H1 (cell line): ENCODE measurements at regions not wholly inside any gene's neighbourhood (a gene's known extent, or its start where the extent isn't known, plus 50 kb on each side); places are given as distances from the start of the nearest gene placed in this dataset.

Experiments used
- CTCF ChIA-PET: fragments of 300-600 bp; sonication (Branson Sonifier 250); formaldehyde crosslinking; loops from one replicate; lab custom pipeline; 2021; ENCODE audit not compliant: partially characterized antibody; lab: Charles Lee
- POLR2A ChIA-PET: fragments of 300-600 bp; sonication (Branson Sonifier 250); formaldehyde crosslinking; loops from one replicate; lab custom pipeline; 2021; ENCODE audit warnings: inconsistent platforms; ENCODE audit not compliant: partially characterized antibody; lab: Charles Lee
- DNase-seq, 2 experiments: peaks; one replicate each; pipeline versions ENCODE4 v3.0.0 to v3.0.0-alpha.2; 2010 to 2022; ENCODE audit warnings: low spot score in 2 of 2, low read depth in 1 of 2, mixed read lengths in 1 of 2
- FAIRE-seq: peaks from 2 replicates; lab custom pipeline; 2011; peaks lifted over from hg19 to GRCh38; lab: Jason Lieb, UNC
- H2AFZ ChIP-seq: 2 replicates; pipeline ENCODE4 v1.8.1; 2012; ENCODE audit warnings: low read length, inconsistent platforms
- H2AK5ac ChIP-seq: 2 replicates; pipeline ENCODE4 v1.6.1; 2013; ENCODE audit warnings: low read depth, low read length
- H2BK120ac ChIP-seq: replicated peaks from 2 replicates; pipeline ENCODE3; 2013; ENCODE audit warnings: low read depth, low read length, inconsistent platforms
- H2BK12ac ChIP-seq: 2 replicates; pipeline ENCODE4 v1.6.1; 2013; ENCODE audit warnings: low read depth, low read length
- H2BK15ac ChIP-seq: 2 replicates; pipeline ENCODE4 v1.6.1; 2013; ENCODE audit warnings: low read length
- H2BK20ac ChIP-seq: 2 replicates; pipeline ENCODE4 v1.6.1; 2013; ENCODE audit warnings: low read length
- H2BK5ac ChIP-seq: 2 replicates; pipeline ENCODE4 v1.6.1; 2013; ENCODE audit warnings: low read depth, low read length
- H3K14ac ChIP-seq: 2 replicates; pipeline ENCODE4 v1.6.1; 2013; ENCODE audit warnings: inconsistent platforms; ENCODE audit not compliant: insufficient read length
- H3K18ac ChIP-seq: 2 replicates; pipeline ENCODE4 v1.6.1; 2013; ENCODE audit warnings: low read length; ENCODE audit errors: extremely low read depth
- H3K23ac ChIP-seq: 2 replicates; pipeline ENCODE4 v1.6.1; 2013; ENCODE audit warnings: inconsistent platforms; ENCODE audit not compliant: insufficient read length
- H3K23me2 ChIP-seq: 2 replicates; pipeline ENCODE4 v1.6.1; 2013; ENCODE audit warnings: low read depth, low read length
- H3K27ac ChIP-seq: 2 replicates; pipeline ENCODE4 v1.6.1; 2011; ENCODE audit warnings: low read depth, low read length, inconsistent platforms
- H3K27me3 ChIP-seq, 4 experiments: replicated peaks in 1 of 4; 1 replicate in 1 of 4; 2 replicates in 3 of 4; pipeline versions ENCODE4 v1.6.1 to v1.8.1; 2011 to 2013; ENCODE audit warnings: low read length in 3 of 4, mild to moderate bottlenecking in 3 of 4, inconsistent platforms in 2 of 4, mixed read lengths in 2 of 4, moderate library complexity in 1 of 4; ENCODE audit not compliant: control insufficient read depth in 3 of 4, insufficient read depth in 3 of 4; ENCODE audit errors: extremely low read depth in 1 of 4
- H3K36me3 ChIP-seq, 4 experiments: 2 replicates each; pipeline versions ENCODE4 v1.6.1 to v1.8.1; 2011 to 2013; ENCODE audit warnings: mild to moderate bottlenecking in 4 of 4, low read length in 3 of 4, moderate library complexity in 2 of 4, control low read depth in 1 of 4, inconsistent platforms in 1 of 4; ENCODE audit not compliant: insufficient read depth in 4 of 4, control insufficient read depth in 2 of 4
- H3K4ac ChIP-seq: replicated peaks from 2 replicates; pipeline ENCODE3; 2013; ENCODE audit warnings: low read length, low read depth, mixed read lengths, inconsistent platforms; ENCODE audit not compliant: insufficient read length
- H3K4me1 ChIP-seq, 4 experiments: replicated peaks in 1 of 4; 1 replicate in 1 of 4; 2 replicates in 3 of 4; pipeline versions ENCODE4 v1.6.1 to v1.8.1; 2011 to 2013; ENCODE audit warnings: low read length in 3 of 4, inconsistent platforms in 2 of 4, mixed read lengths in 1 of 4; ENCODE audit not compliant: insufficient read depth in 4 of 4, control insufficient read depth in 3 of 4
- H3K4me2 ChIP-seq, 2 experiments: 2 replicates each; pipeline versions ENCODE4 v1.6.1 to v1.8.1; 2011 to 2013; ENCODE audit warnings: low read depth in 2 of 2, low read length in 2 of 2, control low read depth in 1 of 2, inconsistent platforms in 1 of 2, mild to moderate bottlenecking in 1 of 2; ENCODE audit not compliant: insufficient read depth in 1 of 2
- H3K4me3 ChIP-seq, 4 experiments: fragments of 200-600, 300-600 bp in 1 of 4; sonication (generic), shearing (Covaris generic), sonication (Bioruptor Twin) in 1 of 4; 2 replicates each; pipeline versions ENCODE4 v1.5.1 to v1.8.1; 2011 to 2016; ENCODE audit warnings: low read length in 4 of 4, low read depth in 3 of 4, control low read depth in 2 of 4, inconsistent platforms in 2 of 4, mild to moderate bottlenecking in 2 of 4, mixed read lengths in 1 of 4, moderate library complexity in 1 of 4; ENCODE audit not compliant: insufficient read depth in 2 of 4; ENCODE audit errors: extremely low read depth in 1 of 4
- H3K56ac ChIP-seq: replicated peaks from 2 replicates; pipeline ENCODE3; 2013; ENCODE audit warnings: low read depth, mild to moderate bottlenecking, mixed read lengths, low read length, inconsistent platforms; ENCODE audit not compliant: insufficient read length
- H3K79me1 ChIP-seq: 2 replicates; pipeline ENCODE4 v1.6.1; 2013; ENCODE audit warnings: low read depth, low read length, control low read depth
- H3K79me2 ChIP-seq, 2 experiments: 2 replicates each; pipeline versions ENCODE4 v1.6.1 to v1.8.1; 2012 to 2013; ENCODE audit warnings: low read length in 2 of 2, mild to moderate bottlenecking in 2 of 2, inconsistent platforms in 1 of 2; ENCODE audit not compliant: insufficient read depth in 2 of 2, control insufficient read depth in 1 of 2
- H3K9ac ChIP-seq, 4 experiments: replicated peaks in 1 of 4; 1 replicate in 1 of 4; 2 replicates in 3 of 4; pipeline versions ENCODE4 v1.6.1 to v1.8.1; 2011 to 2013; ENCODE audit warnings: low read depth in 3 of 4, low read length in 3 of 4, control low read depth in 2 of 4, mild to moderate bottlenecking in 2 of 4, moderate library complexity in 2 of 4, inconsistent platforms in 1 of 4; ENCODE audit errors: extremely low read depth in 1 of 4
- H3K9me3 ChIP-seq, 2 experiments: 2 replicates each; pipeline versions ENCODE4 v1.6.1 to v1.8.1; 2012 to 2013; ENCODE audit warnings: mild to moderate bottlenecking in 2 of 2, moderate library complexity in 2 of 2, control low read depth in 1 of 2, inconsistent platforms in 1 of 2, low read depth in 1 of 2, low read length in 1 of 2, mixed read lengths in 1 of 2; ENCODE audit not compliant: insufficient read depth in 2 of 2
- H4K20me1 ChIP-seq, 2 experiments: replicated peaks in 1 of 2; 2 replicates each; pipeline versions ENCODE3 to v1.8.1; 2011 to 2013; ENCODE audit warnings: inconsistent platforms in 2 of 2, low read length in 2 of 2, mild to moderate bottlenecking in 1 of 2; ENCODE audit not compliant: insufficient read depth in 2 of 2, control insufficient read depth in 1 of 2
- H4K5ac ChIP-seq: 2 replicates; pipeline ENCODE4 v1.6.1; 2013; ENCODE audit warnings: low read length, low read depth, mixed read lengths, inconsistent platforms; ENCODE audit not compliant: insufficient read length
- H4K8ac ChIP-seq: 2 replicates; pipeline ENCODE4 v1.8.0; 2013; ENCODE audit warnings: mild to moderate bottlenecking, moderate library complexity, low read length, inconsistent platforms; ENCODE audit not compliant: insufficient read depth; ENCODE audit errors: extremely low read depth
- H4K91ac ChIP-seq: replicated peaks from 2 replicates; pipeline ENCODE3; 2013; ENCODE audit warnings: low read length, mixed read lengths, inconsistent platforms; ENCODE audit not compliant: insufficient read length
- ATF2 ChIP-seq: IDR thresholded peaks from 2 replicates; pipeline ENCODE4 v1.6.1; 2012; ENCODE audit warnings: low read length, inconsistent platforms
- CHD2 ChIP-seq: IDR thresholded peaks from 2 replicates; pipeline ENCODE4 v1.6.1; 2012; ENCODE audit warnings: low read length, improper control_type of control experiment
- EGR1 ChIP-seq: IDR thresholded peaks from 2 replicates; pipeline ENCODE4 v1.6.1; 2011; ENCODE audit warnings: low read depth, low read length, borderline replicate concordance
- JUN ChIP-seq: IDR thresholded peaks from 2 replicates; pipeline ENCODE4 v1.6.1; 2011; ENCODE audit warnings: low read depth, mild to moderate bottlenecking, improper control_type of control experiment, low read length
- JUND ChIP-seq: IDR thresholded peaks from 2 replicates; pipeline ENCODE4 v1.6.1; 2011; ENCODE audit warnings: mild to moderate bottlenecking, improper control_type of control experiment, low read length
- NRF1 ChIP-seq: IDR thresholded peaks from 2 replicates; pipeline ENCODE4 v1.6.1; 2011; ENCODE audit warnings: mild to moderate bottlenecking, low read depth, low read length, improper control_type of control experiment
- PHF8 ChIP-seq: fragments of 200-600 bp; sonication (generic); conservative IDR thresholded peaks from 2 replicates; pipeline ENCODE4 v1.7.1; 2012; ENCODE audit warnings: low read depth, mild to moderate bottlenecking, inconsistent platforms, low read length, moderate library complexity
- RNF2 ChIP-seq: fragments of 200-900, 300-1000 bp; sonication (generic); IDR thresholded peaks from 2 replicates; pipeline ENCODE4 v1.7.1; 2016; ENCODE audit warnings: borderline replicate concordance, low read depth, mild to moderate bottlenecking, antibody characterized with exemption, low read length; ENCODE audit not compliant: poor library complexity, severe bottlenecking; ENCODE audit errors: missing control alignments
- SAP30 ChIP-seq: fragments of 300-600 bp; sonication (generic); IDR thresholded peaks from 2 replicates; pipeline ENCODE4 v1.7.1; 2012; ENCODE audit warnings: low read length, moderate library complexity, mild to moderate bottlenecking, inconsistent platforms; ENCODE audit not compliant: insufficient read depth, insufficient replicate concordance
- USF2 ChIP-seq: IDR thresholded peaks from 2 replicates; pipeline ENCODE4 v1.6.1; 2011; ENCODE audit warnings: low read length, improper control_type of control experiment
- WGBS, 2 experiments: shearing (Covaris generic) in 1 of 2; methylation state at CpG; one replicate each; pipeline versions ENCODE4 v1.1.6 to v1.1.7; 2013 to 2015; ENCODE audit warnings: low lambda C conversion rate in 2 of 2, mixed read lengths in 2 of 2, inconsistent platforms in 1 of 2, low coverage in 1 of 2, missing lambda C conversion rate in 1 of 2; ENCODE audit not compliant: insufficient replicate concordance in 2 of 2, insufficient coverage in 1 of 2, insufficient read length in 1 of 2; ENCODE audit errors: extremely low coverage in 1 of 2, missing lambda C conversion rate in 1 of 2; 5-methylcytosine and 5-hydroxymethylcytosine counted together

DNA sequence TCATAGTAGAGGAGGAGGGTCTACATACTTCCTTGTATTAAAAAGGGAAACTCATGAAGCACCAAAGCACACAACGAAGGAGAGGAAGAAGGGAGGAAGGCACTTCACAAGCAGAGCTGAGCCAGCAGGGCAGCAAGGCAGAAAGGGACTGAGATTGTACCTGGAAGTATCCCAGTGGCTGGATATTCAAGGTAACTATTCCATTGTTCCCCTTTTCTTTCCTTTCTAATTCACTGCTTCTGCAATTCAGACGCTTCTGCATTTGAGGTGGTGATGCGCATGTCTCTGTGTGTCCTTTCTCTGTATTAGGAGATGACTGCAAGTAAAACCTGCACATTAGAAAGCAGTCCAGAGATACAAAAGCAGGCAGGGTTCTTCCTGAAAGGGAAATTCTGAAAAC is 54.9 kb downstream of the UBQLN2 start:
- Histone ChIP-seq H3K27me3 (no peaks in the 10 kb centered on the region), H2BK15ac (no peak overlapping the region), H4K8ac (no peak overlapping the region), H3K4me1 (no peaks in the 10 kb centered on the region), H2AFZ (peak overlapping the region; percentile 65; the same call in 1 of the 2 replicates), H4K5ac (no peak overlapping the region), H3K79me1 (no peaks in the 10 kb centered on the region), H3K4ac (no peak overlapping the region), H3K14ac (no peak overlapping the region), H3K9me3 (no peaks in the 10 kb centered on the region; a peak in 1 of 4 replicates), H2AK5ac (no peak overlapping the region), H3K27ac (no peak overlapping the region), H3K56ac (no peak overlapping the region), H3K4me2 (peak overlapping the region; percentile 57 to 64), H4K20me1 (no peaks in the 10 kb centered on the region), H3K23ac (no peak overlapping the region), H3K18ac (no peak overlapping the region), H3K23me2 (no peaks in the 10 kb centered on the region), H2BK5ac (no peak overlapping the region), H2BK120ac (no peak overlapping the region), H2BK20ac (no peak overlapping the region), H2BK12ac (no peak overlapping the region), H3K9ac (no peak overlapping the region), H4K91ac (no peak overlapping the region), H3K4me3 (peak overlapping the region in 1 of 4 experiments; percentile 51; a peak in 2 of 8 replicates), H3K36me3 (no peaks in the 10 kb centered on the region), H3K79me2 (no peaks in the 10 kb centered on the region)
- DNase-seq (no peak), FAIRE-seq (peak; percentile 13)
- 17% methylated on average over 2 of the region's 3 CpGs; no CpG with 5 or more reads in 1 of the 2 experiments for WGBS, 2 experiments
- CTCF ChIA-PET, result interaction anchor here (0.6 kb wide), 1 partner anchor 89 kb away, joined by 3 read pairs; no protein-coding TSS in a partner anchor
- POLR2A ChIA-PET, result interaction anchor here (0.7 kb wide), 1 partner anchor 878 kb away, joined by 3 read pairs; no protein-coding TSS in a partner anchor
- TF ChIP-seq ATF2 (no peak), EGR1 (no peak), CHD2 (no peak), USF2 (no peak), JUN (no peak), SAP30 (no peak), JUND (no peak), PHF8 (no peak), NRF1 (no peak), RNF2 (no peak)
